AG08396 (cell line): ENCODE measurements at regions not wholly inside any gene's neighbourhood (a gene's known extent, or its start where the extent isn't known, plus 50 kb on each side); places are given as distances from the start of the nearest gene placed in this dataset.

Source experiments
- DNase-seq: peaks from one replicate; pipeline ENCODE4 v3.0.0; 2012; ENCODE audit warnings: low spot score, mixed read lengths

GRCh38 chr9:115943431-115944165, 210.0 kb upstream of the PAPPA start:
- DNase-seq = no peak

GRCh38 chr9:115944166-115944948, 209.2 kb upstream of the PAPPA start:
- DNase-seq = peak; percentile 86

GRCh38 chr9:115945009-115945431, 208.6 kb upstream of the PAPPA start:
- DNase-seq = peak; percentile 20

GRCh38 chr9:115946530-115946929, 207.1 kb upstream of the PAPPA start:
- DNase-seq = no peak

GRCh38 chr9:115951977-115952376, 201.6 kb upstream of the PAPPA start:
- no peak for DNase-seq

- peak; percentile 32 for DNase-seq
Measured at GRCh38 chr9:115952430-115953292, 200.9 kb upstream of the PAPPA start.

GRCh38 chr9:115956371-115956770, 197.2 kb upstream of the PAPPA start:
- no peak for DNase-seq

- no peak for DNase-seq
Measured at GRCh38 chr9:115957585-115957984, 196.0 kb upstream of the PAPPA start.

GRCh38 chr9:115964710-115965347, 188.8 kb upstream of the PAPPA start:
- no peak for DNase-seq

- DNase-seq = no peak
Measured at GRCh38 chr9:115966660-115967059, 186.9 kb upstream of the PAPPA start.

- DNase-seq = no peak
Measured at GRCh38 chr9:115969096-115969495, 184.5 kb upstream of the PAPPA start.

GRCh38 chr9:115972362-115972761, 181.2 kb upstream of the PAPPA start:
- no peak for DNase-seq

GRCh38 chr9:115972843-115973595, 180.6 kb upstream of the PAPPA start:
- DNase-seq = no peak

- DNase-seq = no peak
Measured at GRCh38 chr9:115976781-115977180, 176.8 kb upstream of the PAPPA start.

- no peak for DNase-seq
Measured at GRCh38 chr9:115978091-115978490, 175.5 kb upstream of the PAPPA start.

- no peak for DNase-seq
Measured at GRCh38 chr9:115978659-115979096, 174.9 kb upstream of the PAPPA start.

- no peak for DNase-seq
Measured at GRCh38 chr9:115980054-115980453, 173.5 kb upstream of the PAPPA start.

GRCh38 chr9:115980502-115980901, 173.1 kb upstream of the PAPPA start:
- DNase-seq = no peak

GRCh38 chr9:115980976-115981375, 172.6 kb upstream of the PAPPA start:
- no peak for DNase-seq

- DNase-seq = no peak
Measured at GRCh38 chr9:115983366-115983765, 170.2 kb upstream of the PAPPA start.

- no peak for DNase-seq
Measured at GRCh38 chr9:115985657-115986056, 167.9 kb upstream of the PAPPA start.
